OCI-LY3 (cell line): ENCODE measurements at regions not wholly inside any gene's neighbourhood (a gene's known extent, or its start where the extent isn't known, plus 50 kb on each side); places are given as distances from the start of the nearest gene placed in this dataset.
"Not testable (repeated sequence)": the region's sequence is repeated elsewhere in the genome, so short reads cannot be mapped to it uniquely, and the experiment has no call there.

Source experiments
- H2AFZ ChIP-seq: fragments of 200-600, 300-600 bp; shearing (Covaris generic); 2 replicates; pipeline ENCODE4 v1.6.0; 2014; ENCODE audit warnings: antibody characterized with exemption, low read depth, low read length
- H3K27ac ChIP-seq: fragments of 200-600, 300-600 bp; sonication (generic); 2 replicates; pipeline ENCODE4 v1.5.1; 2014; ENCODE audit warnings: mild to moderate bottlenecking, low read length, moderate library complexity, mixed read lengths
- H3K27me3 ChIP-seq: fragments of 200-600, 300-600 bp; sonication (generic); 2 replicates; pipeline ENCODE4 v1.6.1; 2014; ENCODE audit warnings: low read depth, low read length, mixed read lengths
- H3K36me3 ChIP-seq: fragments of 200-600, 300-600 bp; sonication (generic); replicated peaks from 2 replicates; pipeline ENCODE3; 2014; ENCODE audit warnings: low read depth, low read length, mixed read lengths
- H3K4me1 ChIP-seq: fragments of 300-600, 200-600 bp; sonication (generic); 2 replicates; pipeline ENCODE4 v1.6.1; 2014; ENCODE audit warnings: low read length, mixed read lengths
- H3K4me2 ChIP-seq: fragments of 200-600, 300-600 bp; sonication (generic); 2 replicates; pipeline ENCODE4 v1.6.1; 2014; ENCODE audit warnings: low read length, mixed read lengths
- H3K4me3 ChIP-seq: fragments of 300-600, 200-600 bp; sonication (generic); 2 replicates; pipeline ENCODE4 v1.5.1; 2014; ENCODE audit warnings: antibody characterized with exemption, mild to moderate bottlenecking, low read length, moderate library complexity
- H3K79me2 ChIP-seq: fragments of 300-600, 200-600 bp; shearing (Covaris generic); 2 replicates; pipeline ENCODE4 v1.6.1; 2014; ENCODE audit warnings: mild to moderate bottlenecking, low read length, mixed read lengths
- H3K9ac ChIP-seq: fragments of 300-600, 200-600 bp; shearing (Covaris generic); 2 replicates; pipeline ENCODE4 v1.6.0; 2014; ENCODE audit warnings: mild to moderate bottlenecking, low read length, moderate library complexity
- H3K9me3 ChIP-seq: fragments of 200-600, 300-600 bp; shearing (Covaris generic); 2 replicates; pipeline ENCODE4 v1.6.1; 2014; ENCODE audit warnings: low read length, mixed read lengths; ENCODE audit not compliant: insufficient read depth
- H4K20me1 ChIP-seq: fragments of 200-600, 300-600 bp; sonication (generic); 2 replicates; pipeline ENCODE4 v1.6.1; 2016; ENCODE audit warnings: low read length, mixed read lengths; ENCODE audit not compliant: insufficient read depth
- EZH2phosphoT487 ChIP-seq: fragments of 200-600 bp; shearing (Covaris generic); IDR thresholded peaks from 2 replicates; pipeline ENCODE4 v1.6.1; 2018; ENCODE audit warnings: antibody characterized with exemption, mixed run types, low read depth
- TF ChIP-seq, protein P1 (sequence below): fragments of 200-600, 300-600 bp; sonication (generic); IDR thresholded peaks from 2 replicates; pipeline ENCODE4 v1.5.1; 2014; ENCODE audit warnings: antibody characterized with exemption, low read length, low read depth

DNA sequence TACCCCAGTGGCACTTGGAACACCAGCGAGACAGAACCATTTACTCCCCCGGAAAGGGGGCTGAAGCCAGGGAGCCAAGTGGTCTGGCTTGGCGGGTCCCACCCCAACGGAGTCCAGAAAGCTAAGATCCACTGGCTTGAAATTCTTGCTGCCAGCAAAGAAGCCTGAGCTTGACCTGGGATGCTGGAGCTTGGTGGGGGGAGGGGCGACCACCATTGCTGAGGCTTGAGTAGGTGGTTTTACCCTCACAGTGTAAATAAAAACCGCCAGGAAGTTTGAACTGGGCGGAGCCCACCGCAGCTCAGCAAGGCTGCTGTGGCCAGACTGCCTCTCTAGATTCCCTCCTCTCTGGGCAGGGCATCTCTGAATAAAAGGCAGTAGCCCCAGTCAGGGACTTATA, 62.8 kb downstream of the RPS24 start:
- not testable (repeated sequence) for H3K9ac ChIP-seq, H3K79me2 ChIP-seq, H3K9me3 ChIP-seq, H3K4me2 ChIP-seq, H3K4me1 ChIP-seq, H2AFZ ChIP-seq, H3K27me3 ChIP-seq, H3K36me3 ChIP-seq, H3K27ac ChIP-seq, H4K20me1 ChIP-seq, H3K4me3 ChIP-seq

DNA sequence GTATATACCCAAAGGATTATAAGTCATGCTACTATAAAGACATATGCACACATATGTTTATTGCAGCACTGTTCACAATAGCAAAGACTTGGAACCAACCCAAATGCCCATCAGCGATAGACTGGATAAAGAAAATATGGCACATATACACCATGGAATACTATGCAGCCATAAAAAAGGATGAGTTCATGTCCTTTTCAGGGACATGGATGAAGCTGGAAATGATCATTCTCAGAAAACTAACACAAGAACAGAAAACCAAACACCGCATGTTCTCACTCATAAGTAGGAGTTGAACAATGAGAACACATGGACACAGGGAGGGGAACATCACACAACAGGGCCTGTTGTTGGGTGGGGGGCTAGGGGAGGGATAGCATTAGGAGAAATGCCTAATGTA, 68.9 kb downstream of the RPS24 start:
- not testable (repeated sequence) for H3K79me2 ChIP-seq, H3K4me3 ChIP-seq, H3K9me3 ChIP-seq, H4K20me1 ChIP-seq, H3K27me3 ChIP-seq, H3K36me3 ChIP-seq, H3K4me2 ChIP-seq, H3K4me1 ChIP-seq, H2AFZ ChIP-seq, H3K9ac ChIP-seq, H3K27ac ChIP-seq

DNA sequence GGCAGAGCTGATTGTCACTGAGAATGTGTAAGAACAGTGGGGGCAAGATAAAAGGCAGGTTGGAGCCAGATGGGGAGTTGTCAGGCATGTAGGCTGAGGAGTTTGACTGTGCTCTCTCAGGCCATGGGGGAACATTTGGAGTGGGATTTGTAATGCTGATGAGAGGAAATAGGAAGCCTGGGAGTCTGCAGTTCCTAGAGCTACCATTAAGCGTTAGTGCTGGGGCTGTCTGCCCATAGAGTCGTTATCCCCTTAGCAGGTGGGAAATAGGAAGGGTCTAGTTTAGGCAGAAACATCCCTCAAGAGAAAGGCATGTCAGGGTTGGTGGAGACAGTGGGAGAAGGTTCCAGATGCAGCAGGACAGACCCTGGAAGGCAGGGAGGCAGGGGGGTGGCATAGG, 75.5 kb downstream of the RPS24 start:
- Histone ChIP-seq H4K20me1 (no peaks in the 10 kb centered on the region), H3K4me3 (no peak overlapping the region), H3K27ac (no peak overlapping the region), H3K4me2 (no peak overlapping the region), H3K4me1 (no peaks in the 10 kb centered on the region), H3K27me3 (peaks cover 5% of the 10 kb centered on the region; the same call in 1 of the 2 replicates), H3K9ac (no peak overlapping the region), H3K36me3 (no peaks in the 10 kb centered on the region), H3K9me3 (no peaks in the 10 kb centered on the region), H2AFZ (no peak overlapping the region), H3K79me2 (no peaks in the 10 kb centered on the region)
- TF ChIP-seq EZH2phosphoT487, result no peak
- TF ChIP-seq, protein P1, sequence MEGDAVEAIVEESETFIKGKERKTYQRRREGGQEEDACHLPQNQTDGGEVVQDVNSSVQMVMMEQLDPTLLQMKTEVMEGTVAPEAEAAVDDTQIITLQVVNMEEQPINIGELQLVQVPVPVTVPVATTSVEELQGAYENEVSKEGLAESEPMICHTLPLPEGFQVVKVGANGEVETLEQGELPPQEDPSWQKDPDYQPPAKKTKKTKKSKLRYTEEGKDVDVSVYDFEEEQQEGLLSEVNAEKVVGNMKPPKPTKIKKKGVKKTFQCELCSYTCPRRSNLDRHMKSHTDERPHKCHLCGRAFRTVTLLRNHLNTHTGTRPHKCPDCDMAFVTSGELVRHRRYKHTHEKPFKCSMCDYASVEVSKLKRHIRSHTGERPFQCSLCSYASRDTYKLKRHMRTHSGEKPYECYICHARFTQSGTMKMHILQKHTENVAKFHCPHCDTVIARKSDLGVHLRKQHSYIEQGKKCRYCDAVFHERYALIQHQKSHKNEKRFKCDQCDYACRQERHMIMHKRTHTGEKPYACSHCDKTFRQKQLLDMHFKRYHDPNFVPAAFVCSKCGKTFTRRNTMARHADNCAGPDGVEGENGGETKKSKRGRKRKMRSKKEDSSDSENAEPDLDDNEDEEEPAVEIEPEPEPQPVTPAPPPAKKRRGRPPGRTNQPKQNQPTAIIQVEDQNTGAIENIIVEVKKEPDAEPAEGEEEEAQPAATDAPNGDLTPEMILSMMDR, result no peak

DNA sequence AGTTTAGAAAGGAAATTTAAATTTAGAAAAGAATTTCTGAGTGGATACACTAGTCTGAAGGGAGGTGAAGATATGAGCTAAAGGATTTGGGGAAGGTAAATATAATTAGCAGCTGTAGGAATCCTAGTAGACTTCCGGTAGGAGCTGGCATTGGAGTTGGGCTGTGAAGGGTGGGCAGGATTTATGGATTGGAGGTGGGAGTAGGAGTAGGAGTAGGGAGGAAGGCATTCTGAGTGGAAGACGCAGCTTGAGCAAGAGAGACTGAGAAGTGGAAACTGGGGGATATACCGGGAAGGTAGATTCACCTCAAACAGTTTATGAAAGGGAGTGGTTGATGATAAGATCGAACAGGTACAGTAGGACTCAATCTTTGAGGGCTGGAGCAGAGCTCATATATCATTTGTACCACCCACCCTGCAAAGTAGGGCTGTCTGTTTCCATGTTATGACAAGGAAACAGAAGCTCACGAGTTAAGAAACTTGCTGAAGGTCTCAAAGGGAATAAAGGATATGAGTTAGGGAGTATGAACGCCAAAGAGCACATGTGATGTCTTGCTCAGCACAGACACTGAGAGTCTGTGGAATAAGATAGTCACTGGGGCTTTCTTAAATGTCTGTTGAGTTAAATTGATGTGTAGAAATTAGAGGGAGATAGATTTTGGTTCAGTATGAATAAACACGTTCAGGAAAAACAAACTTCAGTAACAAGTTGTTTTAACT, 81.6 kb downstream of the RPS24 start:
- Histone ChIP-seq H3K4me1 (no peaks in the 10 kb centered on the region), H3K36me3 (no peaks in the 10 kb centered on the region), H4K20me1 (no peaks in the 10 kb centered on the region), H3K4me3 (no peak overlapping the region), H3K9ac (no peak overlapping the region), H3K79me2 (no peaks in the 10 kb centered on the region), H3K4me2 (no peak overlapping the region), H3K27ac (no peak overlapping the region), H3K27me3 (peaks cover 18% of the 10 kb centered on the region), H3K9me3 (no peaks in the 10 kb centered on the region), H2AFZ (no peak overlapping the region)
- TF ChIP-seq EZH2phosphoT487, result no peak
- TF ChIP-seq, protein P1, result no peak

DNA sequence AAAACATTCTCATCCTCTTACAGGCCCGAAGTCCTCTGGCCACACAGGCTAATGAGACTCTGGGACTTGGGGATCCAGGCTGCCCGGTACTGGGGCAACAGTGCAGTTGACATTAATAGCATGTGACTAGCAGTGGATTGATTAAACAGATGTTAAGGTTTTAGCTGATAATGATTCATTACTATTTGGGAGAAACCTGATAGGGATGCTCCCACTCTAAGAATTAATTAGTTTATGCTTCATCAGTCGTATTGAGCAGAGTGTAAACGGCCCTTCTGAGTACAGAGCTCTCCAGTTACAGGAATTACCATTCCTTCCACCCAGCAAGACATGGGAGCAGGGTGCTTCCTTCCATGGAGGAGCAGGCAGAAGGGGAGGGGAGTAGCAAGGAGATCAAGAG, 82.7 kb downstream of the RPS24 start:
- no peak overlapping the region for H3K4me3 ChIP-seq
- no peak overlapping the region for H3K9ac ChIP-seq
- H3K9me3 ChIP-seq, result no peaks in the 10 kb centered on the region
- TF ChIP-seq EZH2phosphoT487, result no peak
- TF ChIP-seq, protein P1, result no peak
- H3K4me2 ChIP-seq, result no peak overlapping the region
- peaks cover 19% of the 10 kb centered on the region for H3K27me3 ChIP-seq
- H3K27ac ChIP-seq, result no peak overlapping the region
- H3K4me1 ChIP-seq, result no peaks in the 10 kb centered on the region
- no peaks in the 10 kb centered on the region for H3K36me3 ChIP-seq
- H2AFZ ChIP-seq, result no peak overlapping the region
- no peaks in the 10 kb centered on the region for H3K79me2 ChIP-seq
- H4K20me1 ChIP-seq, result no peaks in the 10 kb centered on the region
